GM18870 (cell line): ENCODE measurements at regions not wholly inside any gene's neighbourhood (a gene's known extent, or its start where the extent isn't known, plus 50 kb on each side); places are given as distances from the start of the nearest gene placed in this dataset.

ENCODE experiments used
- ATAC-seq: cut with Tn5 transposase; IDR thresholded peaks from one replicate; pipeline ENCODE4 v1.9.1; 2021; ENCODE audit warnings: moderate library complexity; ENCODE audit not compliant: unreplicated experiment

DNA sequence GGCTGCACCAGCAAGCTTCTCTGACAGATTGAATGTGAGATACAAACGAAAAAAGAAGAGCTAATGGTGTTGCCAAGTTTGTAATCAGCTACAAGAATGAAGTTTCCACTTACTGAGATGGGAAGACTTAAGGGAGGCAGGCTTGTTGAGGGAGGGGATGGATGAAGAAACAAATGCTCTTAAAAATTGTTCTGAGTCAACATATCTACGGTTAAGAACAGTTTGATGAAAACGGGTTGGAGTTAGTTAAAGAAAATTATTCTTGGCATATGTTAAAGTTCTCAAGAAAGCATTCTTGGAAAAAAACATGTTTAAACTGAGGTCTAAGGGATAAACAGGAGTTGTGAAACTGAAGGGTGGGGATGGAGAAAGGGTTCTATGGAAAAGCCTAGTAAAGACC is 816.3 kb upstream of the HS3ST1 start:
- ATAC-seq = no peak

DNA sequence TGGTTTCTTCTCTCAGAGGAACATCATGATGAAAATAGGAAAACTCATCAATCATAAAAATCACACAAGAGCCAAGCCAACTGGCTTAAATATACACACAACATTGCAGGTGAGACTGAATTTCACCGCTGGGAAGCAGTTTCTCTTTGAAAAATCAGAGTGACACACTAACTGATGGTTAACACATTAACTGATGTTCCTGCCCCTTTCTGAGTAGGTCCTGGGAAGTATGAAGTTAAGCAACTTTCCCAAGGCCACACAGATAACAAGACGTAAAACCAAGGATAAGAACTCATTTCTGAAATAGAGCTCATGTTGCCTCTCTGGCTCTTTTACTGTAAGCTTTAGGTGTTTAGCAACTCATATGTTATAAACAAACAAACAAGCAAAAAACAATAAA is 813.7 kb upstream of the HS3ST1 start:
- ATAC-seq = no peak

DNA sequence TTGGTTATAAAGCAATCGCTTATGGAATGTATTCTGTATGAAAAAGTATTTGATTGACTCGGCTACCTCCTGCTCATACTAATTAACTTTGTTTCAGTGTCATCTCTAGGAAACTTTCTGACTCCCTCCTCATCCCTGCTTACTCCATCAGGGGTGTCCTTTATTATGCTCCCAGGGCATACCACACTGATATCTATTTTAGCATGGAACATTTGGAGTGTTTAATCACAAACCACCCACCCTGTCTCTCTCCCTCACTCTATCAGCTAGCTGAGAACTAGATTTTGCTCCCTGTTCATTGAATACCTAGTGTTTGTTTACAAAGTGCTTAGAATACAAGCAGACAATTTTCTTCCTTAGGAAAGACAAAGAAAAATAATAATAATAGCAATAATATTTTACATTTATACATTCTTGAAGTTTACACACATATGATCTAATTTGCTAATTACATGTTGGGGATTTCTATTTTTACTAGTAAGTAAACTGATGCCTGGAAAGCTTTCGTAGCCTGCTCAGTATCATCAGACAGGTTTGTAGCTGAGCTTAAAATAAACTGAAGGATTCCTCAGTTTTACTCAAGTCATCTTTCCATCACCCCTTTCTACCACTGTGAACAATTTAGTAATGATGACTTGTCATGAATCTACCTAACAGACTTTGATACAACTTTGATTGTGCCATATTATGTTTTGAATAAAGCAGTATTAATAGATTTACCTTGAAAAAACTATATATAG is 811.4 kb upstream of the HS3ST1 start:
- no peak for ATAC-seq

DNA sequence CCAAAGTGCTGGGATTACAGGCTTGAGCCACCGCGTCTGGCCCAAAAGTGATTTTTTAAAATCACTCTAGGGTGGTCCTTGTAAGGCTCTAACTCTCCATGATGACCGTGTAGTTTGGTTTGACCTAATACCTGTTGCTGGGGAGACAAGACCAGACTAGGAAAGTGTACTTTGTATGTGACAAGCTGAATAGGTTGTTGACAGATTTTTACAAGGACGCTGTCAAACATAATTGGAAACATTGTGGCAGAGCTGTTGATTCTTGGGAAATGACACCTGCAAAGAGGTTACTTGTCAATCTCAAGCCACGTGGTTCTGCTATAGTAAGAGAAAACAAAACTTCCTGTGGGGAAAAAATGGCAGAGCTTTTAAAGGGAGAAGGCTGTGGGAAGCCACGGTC is 802.4 kb upstream of the HS3ST1 start:
- no peak for ATAC-seq

DNA sequence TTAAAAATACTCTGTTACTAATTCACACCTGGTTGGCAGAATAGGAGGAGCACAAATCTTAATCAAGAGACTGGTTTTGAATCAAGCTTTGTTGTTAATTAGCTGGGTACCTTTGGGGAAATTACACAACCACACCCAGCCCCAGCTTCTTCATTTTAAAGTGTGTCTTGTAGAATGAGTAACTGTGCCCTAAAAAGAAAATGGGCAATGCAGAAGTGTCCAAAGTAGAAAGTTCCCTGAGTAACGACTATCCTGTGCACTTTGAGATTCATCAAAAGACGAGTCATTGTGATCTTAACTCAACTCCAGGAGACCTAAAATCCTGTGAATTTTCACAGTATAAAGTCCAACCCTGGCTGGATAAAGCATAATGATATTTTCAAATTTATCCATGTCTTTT is 792.3 kb upstream of the HS3ST1 start:
- no peak for ATAC-seq

DNA sequence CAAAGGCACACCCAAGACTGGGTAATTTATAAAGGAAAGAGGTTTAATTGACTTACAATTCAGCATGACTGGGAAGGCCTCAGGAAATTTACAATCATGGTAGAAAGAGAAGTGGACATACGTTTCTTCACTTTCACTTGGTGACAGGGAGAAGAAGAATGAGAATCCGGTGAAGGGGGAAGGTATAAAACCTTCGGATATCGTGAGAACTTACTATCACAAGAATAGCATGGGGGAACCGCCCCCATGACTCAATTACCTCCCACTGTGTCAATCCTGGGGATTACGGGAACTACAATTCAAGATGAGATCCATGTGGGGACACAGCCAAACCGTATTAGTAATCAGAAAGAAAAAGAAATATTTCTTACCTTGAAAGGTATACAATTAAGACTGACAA is 782.9 kb upstream of the HS3ST1 start:
- ATAC-seq = no peak

DNA sequence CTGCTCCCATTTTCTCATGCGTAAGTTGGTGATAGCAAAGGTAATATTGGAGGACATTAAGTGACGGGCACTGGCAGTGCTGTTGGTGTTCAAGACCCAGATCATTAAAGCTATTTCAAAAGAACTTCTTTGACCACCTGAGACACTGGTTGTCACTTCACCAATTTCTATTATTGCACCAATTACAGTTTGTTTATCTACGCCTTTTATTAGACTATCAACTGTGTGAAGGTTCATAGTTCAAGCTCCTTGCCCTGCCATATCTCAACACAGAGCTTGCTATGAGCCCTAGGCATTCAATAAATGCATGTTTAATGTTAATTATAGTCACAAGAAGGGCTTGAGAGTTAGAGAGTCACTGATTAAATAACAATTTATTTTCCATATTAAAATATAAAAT is 778.7 kb upstream of the HS3ST1 start:
- ATAC-seq = no peak

DNA sequence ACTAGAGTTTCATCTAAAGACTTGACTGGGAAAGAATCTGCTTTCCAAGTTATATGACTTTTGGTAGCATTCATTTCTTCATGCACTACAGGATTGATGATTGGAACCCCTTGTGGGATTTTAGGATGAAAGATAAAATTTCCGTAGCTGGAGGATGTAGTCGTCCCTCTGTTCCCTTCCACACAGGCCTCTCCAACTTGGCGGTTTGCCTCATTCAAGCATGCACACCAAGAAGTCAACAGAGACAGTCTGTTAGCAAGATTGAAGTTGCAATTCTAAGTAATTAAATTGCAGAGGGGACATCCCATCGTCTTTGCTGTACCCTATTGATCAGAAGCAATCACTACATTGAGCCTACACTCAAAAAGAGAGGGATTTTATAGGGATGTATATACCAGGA is 777.4 kb upstream of the HS3ST1 start:
- no peak for ATAC-seq

DNA sequence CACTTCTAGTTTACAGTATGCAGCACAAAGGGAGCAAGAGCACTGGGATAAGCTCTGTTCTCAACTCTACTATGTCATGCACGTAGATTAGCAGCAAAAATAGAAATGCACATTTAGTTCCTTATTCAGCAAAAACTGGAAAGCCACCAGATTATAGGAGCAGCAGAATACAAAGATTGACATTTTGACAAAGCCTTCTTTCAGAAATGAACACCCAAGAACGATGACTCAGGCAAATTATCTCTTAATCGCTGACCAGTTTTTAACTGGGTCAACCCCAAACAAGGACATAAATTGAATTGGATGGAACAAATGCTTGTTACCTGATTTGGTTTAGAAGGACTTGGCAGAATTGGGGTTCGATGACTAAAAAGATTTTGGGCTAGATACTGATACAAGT is 775.3 kb upstream of the HS3ST1 start:
- ATAC-seq = no peak

DNA sequence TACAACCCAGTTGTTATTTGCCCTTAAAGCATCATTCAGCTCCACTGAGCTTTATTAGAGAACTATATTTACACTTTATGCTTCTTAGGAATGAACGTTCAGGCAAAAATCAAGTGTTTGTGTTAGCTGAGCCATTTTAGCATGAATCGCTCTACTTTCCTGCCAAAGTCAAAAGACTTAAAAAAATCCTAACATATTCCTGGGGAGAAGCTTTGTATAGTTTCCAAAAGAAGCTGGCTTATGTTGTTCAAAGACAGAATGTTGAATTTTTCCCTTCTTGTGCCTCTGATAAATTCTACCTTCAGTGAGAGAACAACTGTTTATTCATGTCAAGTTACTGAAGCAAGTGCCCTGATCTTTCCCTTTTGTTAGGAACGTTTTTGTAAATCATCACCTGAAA is 771.5 kb upstream of the HS3ST1 start:
- no peak for ATAC-seq

DNA sequence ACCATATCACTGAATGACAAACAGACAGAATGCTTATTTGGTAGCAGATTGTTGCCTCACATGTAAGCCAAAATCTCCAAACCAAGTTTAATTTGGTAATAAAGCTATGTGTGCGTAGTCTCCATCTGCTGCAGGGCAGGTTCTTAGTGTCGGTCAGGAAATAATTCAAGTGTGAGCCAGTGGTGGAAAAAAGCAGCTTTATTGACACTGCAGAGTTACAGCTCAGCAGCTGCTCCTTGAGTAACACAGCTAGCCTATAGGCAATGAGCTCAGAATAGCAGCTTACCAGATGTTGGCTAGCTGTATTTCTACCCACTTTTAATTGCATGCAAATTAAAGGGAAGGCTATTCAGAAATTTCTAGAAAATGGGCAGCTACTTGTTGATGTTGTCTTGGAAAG is 757.8 kb upstream of the HS3ST1 start:
- ATAC-seq = no peak

DNA sequence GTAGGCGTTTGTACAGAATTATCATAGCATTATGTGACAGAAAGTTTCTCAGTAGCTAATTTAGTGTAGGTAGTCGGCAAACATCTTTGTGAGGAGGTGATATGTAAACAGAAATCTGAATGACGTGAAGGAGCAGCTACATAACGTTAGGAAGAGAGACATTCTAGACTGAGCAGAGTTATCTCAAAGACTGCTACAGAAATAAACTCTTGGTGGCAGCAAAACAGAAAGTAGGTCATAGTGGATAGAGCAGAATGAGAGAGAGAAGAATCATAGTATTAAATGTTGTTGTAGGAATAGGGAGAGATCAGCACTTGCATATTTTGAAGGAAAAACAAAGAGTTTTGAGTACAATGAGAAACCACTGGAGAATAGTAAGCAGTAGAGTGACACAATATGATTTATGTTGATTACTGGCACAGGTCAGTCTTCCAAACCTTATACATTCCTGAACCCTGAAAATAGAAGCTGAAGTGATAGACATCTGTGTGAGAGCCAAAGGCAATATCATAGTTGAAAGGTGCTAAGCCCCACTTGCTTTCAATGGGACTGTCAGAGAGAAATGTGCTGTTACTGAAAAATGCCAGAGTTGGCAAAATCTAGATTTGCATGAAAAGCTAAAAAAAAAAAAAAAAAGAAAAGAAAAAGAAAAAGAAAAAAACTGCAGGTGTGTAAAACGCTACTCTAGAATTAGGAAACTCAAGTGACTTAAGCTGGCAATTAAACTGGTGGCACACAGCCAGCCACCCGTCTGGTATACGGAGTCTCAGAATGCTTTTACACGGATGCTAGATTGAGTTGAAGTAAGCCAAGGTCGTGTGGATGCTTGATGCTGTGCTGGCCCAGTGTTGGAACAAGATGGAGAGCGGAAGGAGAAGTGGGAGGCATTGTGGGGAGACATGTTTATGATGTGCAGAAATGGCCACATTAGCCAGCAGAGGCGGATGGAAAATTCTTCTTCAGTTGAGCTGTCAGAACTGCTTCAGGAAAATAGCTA is 750.2 kb upstream of the HS3ST1 start:
- ATAC-seq = no peak

DNA sequence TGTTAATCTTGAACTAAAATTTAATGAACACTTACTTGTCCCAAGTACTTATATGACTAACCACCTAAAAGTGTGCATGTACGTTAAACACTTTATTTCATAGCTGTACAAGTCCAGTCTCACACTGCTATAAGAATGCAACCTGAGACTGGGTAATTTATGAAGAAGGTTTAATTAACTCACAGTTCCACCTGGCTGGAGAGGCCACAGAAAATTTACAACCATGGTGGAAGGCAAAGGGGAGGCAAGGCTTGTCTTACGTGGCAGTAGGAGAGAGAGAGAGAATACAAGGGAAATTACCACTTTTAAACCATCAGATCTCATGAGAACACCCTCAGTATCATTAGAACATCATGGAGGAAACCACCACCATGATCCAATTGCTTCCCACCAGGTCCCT is 748.7 kb upstream of the HS3ST1 start:
- ATAC-seq = no peak

DNA sequence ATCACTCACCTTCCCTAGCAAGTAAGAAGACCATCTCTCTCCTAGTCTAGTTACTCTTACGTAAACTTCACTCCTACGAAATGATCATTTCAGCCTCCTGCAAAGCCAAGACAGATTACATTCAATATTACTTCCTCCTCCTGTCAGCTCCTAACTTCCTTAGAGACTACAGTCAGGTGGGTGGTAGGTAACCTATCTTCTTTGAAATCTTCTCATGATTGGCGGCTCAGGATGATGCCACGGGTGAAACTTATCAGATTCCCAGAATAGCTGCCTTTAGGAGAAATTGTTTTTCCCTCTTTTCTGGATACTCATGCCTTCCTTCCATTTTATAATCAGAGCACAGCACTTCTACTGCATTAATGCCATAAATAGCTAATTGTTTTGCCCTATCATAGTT is 744.8 kb upstream of the HS3ST1 start:
- ATAC-seq = no peak

DNA sequence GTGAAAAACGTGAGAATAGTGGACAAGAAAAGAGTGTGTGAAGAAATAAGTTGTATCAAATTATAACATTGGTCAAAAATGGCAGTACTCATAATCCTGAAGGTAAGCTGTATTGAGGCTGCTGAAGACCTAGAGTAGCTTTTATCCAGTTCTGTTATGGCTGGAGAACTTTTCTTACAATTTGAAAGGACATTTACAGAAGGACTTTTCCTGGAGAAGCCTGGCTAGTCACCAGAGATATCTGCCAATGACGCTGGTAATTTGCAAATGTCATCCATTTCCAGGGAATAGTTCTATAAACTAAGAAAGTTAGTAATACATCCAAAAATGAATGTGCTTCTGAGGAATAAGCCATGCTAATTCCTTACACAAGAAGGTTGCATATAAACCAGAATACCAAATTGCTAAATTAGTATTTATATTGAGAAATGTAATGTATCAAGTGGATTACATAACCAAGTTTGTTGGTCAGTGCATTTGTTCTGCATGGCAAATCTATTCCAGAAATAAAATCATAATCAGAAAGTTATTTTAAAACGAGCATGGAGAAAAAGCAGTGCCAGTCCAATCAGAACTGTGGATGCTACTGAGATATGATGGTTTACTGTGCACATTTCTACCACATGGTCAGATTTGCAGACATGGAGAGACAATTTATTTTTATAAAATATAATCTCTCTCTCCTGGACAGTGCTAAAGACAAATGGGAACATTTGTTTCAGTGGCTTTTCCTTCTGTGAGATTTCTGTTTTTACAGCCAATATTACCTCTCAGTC is 743.7 kb upstream of the HS3ST1 start:
- ATAC-seq = no peak

DNA sequence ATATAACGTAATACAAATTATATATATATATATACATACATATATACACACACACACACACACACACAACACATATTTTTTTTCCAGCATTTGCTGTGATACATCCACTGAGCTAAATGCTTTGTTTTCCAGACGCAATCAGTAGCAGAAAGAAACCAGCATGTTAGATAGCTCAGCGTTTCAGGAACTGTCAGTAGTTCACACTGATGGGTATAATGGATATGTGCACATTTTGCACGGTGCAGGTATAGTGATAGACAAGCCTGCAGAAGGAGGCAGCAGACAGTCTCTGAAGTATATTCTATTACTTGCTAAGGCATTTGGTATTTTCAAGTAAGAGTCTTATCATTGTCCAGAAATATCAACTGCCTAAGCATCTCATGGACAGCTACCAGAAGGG is 741.6 kb upstream of the HS3ST1 start:
- ATAC-seq = no peak

DNA sequence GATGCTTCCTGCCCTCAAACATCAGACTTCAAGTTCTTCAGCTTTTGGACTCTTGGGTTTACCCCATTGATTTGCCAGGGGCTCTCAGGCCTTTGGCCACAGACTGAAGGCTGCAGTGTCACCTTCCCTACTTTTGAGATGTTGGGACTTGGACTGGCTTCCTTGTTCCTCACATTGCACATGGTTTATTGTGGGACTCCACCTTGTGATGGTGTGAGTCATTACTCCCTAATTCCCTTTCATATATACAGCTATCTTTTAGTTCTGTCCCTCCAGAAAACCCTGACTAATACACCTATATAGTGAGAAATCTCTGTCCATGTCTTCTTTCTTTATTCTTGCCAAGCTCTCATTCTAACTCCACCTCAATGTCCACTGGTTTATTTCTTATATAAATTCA is 736.9 kb upstream of the HS3ST1 start:
- ATAC-seq = no peak

DNA sequence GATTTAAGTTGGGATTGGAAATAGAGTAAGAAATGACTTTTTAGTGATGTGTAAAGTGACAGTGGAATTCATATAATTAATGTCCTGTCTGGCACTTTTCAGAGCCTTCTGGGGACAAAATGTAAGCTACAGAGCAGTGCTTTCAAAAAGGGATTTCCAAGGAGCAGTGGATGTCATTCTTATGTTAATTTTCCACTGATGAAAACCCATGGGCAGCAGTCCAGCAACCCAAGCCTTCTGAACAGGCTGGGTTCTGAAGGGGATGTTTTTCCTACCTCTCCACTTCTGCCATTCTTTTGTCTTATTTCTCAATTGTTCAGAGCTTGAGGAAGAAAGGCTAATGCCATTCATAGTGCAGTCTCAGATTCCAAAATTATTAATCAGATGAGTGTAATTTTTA is 717.6 kb upstream of the HS3ST1 start:
- ATAC-seq = no peak

DNA sequence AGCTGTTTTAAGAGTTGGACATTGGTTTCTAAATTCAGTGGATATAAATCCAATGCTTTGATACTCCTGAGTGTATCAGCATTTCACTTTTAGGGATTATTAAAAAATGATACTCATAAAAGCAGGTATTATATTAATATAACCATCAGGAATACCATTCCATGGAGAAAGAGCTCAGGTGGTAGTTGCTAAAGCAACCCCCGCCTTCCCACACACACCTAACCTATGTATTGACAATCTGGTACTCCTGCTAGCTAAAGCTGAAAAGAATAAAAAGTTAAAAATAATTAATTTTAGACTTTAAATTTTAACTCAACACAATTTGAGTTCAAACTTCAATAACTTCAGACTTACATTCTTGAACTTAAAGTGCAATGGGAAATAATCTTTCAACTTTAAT is 717.1 kb upstream of the HS3ST1 start:
- ATAC-seq = no peak

DNA sequence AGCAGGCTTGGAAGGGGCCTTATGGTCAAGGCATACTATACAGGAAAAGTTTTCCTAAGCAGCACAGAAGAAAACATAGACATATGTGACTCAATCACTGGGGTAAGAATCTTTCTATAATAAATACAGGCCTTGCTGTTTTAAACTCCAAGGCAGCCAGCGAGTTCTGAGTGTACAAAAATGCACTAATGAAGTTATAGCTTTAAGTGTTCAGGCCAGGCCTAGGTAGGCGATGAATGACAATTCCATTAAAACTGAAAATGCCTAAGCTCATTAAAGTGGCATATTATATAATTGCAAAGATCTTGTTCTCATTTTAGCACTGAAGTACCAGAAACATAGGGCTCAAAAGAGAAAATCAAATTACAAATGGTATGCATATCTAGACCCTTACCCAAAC is 716.4 kb upstream of the HS3ST1 start:
- no peak for ATAC-seq

DNA sequence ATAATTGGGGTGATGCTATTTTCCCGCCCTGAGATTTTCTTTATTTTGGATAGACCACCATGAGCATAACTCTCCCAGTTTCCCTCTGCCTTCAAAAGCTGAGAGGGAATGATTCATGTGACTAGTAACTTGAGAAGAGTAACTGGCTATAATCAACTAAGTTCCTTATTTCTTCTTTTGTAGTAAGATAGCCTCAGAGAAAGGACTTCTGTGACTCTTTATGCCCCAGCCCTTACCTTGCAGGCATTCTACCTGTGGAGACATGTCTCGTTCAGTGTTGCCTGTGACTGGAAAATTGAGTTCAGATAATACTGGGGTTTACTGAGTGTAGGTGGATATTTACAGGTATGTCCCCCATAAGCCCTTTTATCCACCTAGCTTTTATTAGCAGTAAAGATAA is 715.4 kb upstream of the HS3ST1 start:
- no peak for ATAC-seq

DNA sequence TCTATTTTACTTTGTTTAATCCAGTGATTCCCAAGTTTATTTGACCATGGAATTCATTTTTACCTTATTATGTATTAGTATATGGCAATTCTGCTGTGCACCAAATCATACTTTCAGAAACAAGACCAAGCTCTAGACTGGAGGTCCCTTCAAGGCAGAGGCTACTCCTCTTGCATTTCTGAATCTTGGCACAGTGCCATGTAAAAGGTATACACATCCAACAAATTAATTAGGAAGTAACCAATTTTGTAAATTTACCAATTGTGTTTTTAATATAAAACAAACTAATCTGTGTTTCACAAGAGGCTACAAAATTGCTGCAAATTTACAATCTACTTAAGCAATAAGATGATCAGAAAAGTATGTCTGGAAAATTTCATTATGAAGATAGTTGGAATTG is 712.2 kb upstream of the HS3ST1 start:
- no peak for ATAC-seq
